GM18873 (cell line): ENCODE measurements at regions not wholly inside any gene's neighbourhood (a gene's known extent, or its start where the extent isn't known, plus 50 kb on each side); places are given as distances from the start of the nearest gene placed in this dataset.

Experiments
- ATAC-seq: cut with Tn5 transposase; IDR thresholded peaks from one replicate; pipeline ENCODE4 v1.9.1; 2021; ENCODE audit warnings: mild to moderate bottlenecking, moderate library complexity, moderate number of reproducible peaks; ENCODE audit not compliant: unreplicated experiment, low FRiP score

GRCh38 chr17:77763575-77763974 lies 194.9 kb upstream of the TNRC6C start:
- no peak for ATAC-seq

- ATAC-seq: no peak
These were observed 193.2 kb upstream of the TNRC6C start for GRCh38 chr17:77765292-77765691.

GRCh38 chr17:77767148-77767547 lies 191.4 kb upstream of the TNRC6C start:
- no peak for ATAC-seq

- no peak for ATAC-seq
These were observed 190.2 kb upstream of the TNRC6C start for GRCh38 chr17:77768248-77768852.

- no peak for ATAC-seq
These were observed 189.3 kb upstream of the TNRC6C start for GRCh38 chr17:77769215-77769614.

- no peak for ATAC-seq
These were observed 188.7 kb upstream of the TNRC6C start for GRCh38 chr17:77769762-77770161.

- ATAC-seq: no peak
These were observed 188.0 kb upstream of the TNRC6C start for GRCh38 chr17:77770331-77771105.

GRCh38 chr17:77771145-77771544 lies 187.4 kb upstream of the TNRC6C start:
- ATAC-seq: no peak

- no peak for ATAC-seq
These were observed 186.9 kb upstream of the TNRC6C start for GRCh38 chr17:77771587-77771986.

- ATAC-seq: no peak
These were observed 186.5 kb upstream of the TNRC6C start for GRCh38 chr17:77771998-77772397.

- no peak for ATAC-seq
These were observed 186.0 kb upstream of the TNRC6C start for GRCh38 chr17:77772461-77772897.

GRCh38 chr17:77772899-77773358 lies 185.6 kb upstream of the TNRC6C start:
- ATAC-seq: no peak

GRCh38 chr17:77774182-77774581 lies 184.3 kb upstream of the TNRC6C start:
- ATAC-seq: no peak

- no peak for ATAC-seq
These were observed 179.6 kb upstream of the TNRC6C start for GRCh38 chr17:77778636-77779489.

GRCh38 chr17:77779711-77780539 lies 178.6 kb upstream of the TNRC6C start:
- ATAC-seq: no peak

- no peak for ATAC-seq
These were observed 177.0 kb upstream of the TNRC6C start for GRCh38 chr17:77781536-77781935.

GRCh38 chr17:77782201-77782600 lies 176.3 kb upstream of the TNRC6C start:
- ATAC-seq: no peak

- ATAC-seq: no peak
These were observed 175.9 kb upstream of the TNRC6C start for GRCh38 chr17:77782611-77783010.

- ATAC-seq: no peak
These were observed 174.3 kb upstream of the TNRC6C start for GRCh38 chr17:77783991-77784820.
